ENCODE measurements at regions not wholly inside any gene's neighbourhood (a gene's known extent, or its start where the extent isn't known, plus 50 kb on each side); places are given as distances from the start of the nearest gene placed in this dataset.

DNA sequence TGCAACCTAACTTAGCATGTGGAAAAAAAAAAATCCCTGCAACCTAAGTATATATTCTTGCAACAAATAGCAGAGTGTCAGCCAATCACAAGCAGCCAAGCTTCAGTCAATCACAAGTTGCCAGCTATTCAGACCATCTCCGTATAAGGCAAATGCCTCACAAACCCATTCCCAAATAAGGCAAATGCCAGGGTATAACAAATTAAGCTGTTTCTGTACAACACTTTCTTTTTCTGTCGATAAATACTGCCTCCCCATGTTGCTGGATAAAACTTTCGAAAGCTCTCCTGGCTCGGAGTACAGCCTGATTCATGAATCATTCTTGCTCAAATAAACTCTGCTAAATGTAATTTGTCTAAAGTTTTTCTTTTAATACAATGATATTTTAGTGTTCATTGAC is 460.7 kb upstream of the SMIM31 start:
- Histone ChIP-seq H3K36me3 (ENCODE audit: insufficient read depth in 1 of 2, low read depth in 1 of 2) (no peaks in the 10 kb centered on the region), H3K27ac (no peak overlapping the region), H3K4me3 (no peak overlapping the region), H3K27me3 (ENCODE audit: insufficient read depth in 3 of 3, low read length in 2 of 3) (no peaks in the 10 kb centered on the region), H3K9me3 (no peaks in the 10 kb centered on the region), H3K4me1 (no peaks in the 10 kb centered on the region)
- DNase-seq (no peak), ATAC-seq (no peak)
- TF ChIP-seq, protein P1, sequence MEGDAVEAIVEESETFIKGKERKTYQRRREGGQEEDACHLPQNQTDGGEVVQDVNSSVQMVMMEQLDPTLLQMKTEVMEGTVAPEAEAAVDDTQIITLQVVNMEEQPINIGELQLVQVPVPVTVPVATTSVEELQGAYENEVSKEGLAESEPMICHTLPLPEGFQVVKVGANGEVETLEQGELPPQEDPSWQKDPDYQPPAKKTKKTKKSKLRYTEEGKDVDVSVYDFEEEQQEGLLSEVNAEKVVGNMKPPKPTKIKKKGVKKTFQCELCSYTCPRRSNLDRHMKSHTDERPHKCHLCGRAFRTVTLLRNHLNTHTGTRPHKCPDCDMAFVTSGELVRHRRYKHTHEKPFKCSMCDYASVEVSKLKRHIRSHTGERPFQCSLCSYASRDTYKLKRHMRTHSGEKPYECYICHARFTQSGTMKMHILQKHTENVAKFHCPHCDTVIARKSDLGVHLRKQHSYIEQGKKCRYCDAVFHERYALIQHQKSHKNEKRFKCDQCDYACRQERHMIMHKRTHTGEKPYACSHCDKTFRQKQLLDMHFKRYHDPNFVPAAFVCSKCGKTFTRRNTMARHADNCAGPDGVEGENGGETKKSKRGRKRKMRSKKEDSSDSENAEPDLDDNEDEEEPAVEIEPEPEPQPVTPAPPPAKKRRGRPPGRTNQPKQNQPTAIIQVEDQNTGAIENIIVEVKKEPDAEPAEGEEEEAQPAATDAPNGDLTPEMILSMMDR (IDR thresholded peaks at IDR 0.05), result no peak
- 56 to 74% (median 63%) methylated on average over 4 of the region's 4 CpGs for WGBS, 3 donors
- intact Hi-C loops (cut with DNase I), result no loop called here

DNA sequence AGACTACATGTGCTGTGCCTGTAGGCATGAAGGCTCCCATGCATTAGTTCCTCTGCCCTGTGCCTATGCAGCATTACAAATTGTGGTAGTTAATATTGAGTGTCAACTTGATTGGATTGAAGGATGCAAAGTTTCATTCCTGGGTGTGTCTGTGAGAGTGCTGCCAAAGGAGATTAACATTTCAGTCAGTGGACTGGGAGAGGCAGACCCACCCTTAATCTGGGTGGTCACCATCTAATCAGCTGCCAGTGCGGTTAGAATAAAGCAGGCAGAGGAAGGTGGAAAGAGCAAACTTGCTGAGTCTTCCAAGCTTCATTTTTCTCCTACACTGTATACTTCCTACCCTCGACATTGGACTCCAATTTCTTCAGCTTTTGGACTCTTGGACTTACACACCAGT is 460.2 kb upstream of the SMIM31 start:
- TF ChIP-seq, protein P1 (IDR thresholded peaks at IDR 0.05), result no peak
- intact Hi-C loops (cut with DNase I), result no loop called here
- Histone ChIP-seq H3K4me3 (no peak overlapping the region), H3K9me3 (no peaks in the 10 kb centered on the region), H3K27me3 (ENCODE audit: insufficient read depth in 3 of 3, low read length in 2 of 3) (no peaks in the 10 kb centered on the region), H3K4me1 (no peaks in the 10 kb centered on the region), H3K27ac (no peak overlapping the region), H3K36me3 (ENCODE audit: insufficient read depth in 1 of 2, low read depth in 1 of 2) (no peaks in the 10 kb centered on the region)
- 57 to 71% (median 58%) methylated on average over 2 of the region's 2 CpGs for WGBS, 3 donors
- no peak for ATAC-seq
- DNase-seq, result no peak

DNA sequence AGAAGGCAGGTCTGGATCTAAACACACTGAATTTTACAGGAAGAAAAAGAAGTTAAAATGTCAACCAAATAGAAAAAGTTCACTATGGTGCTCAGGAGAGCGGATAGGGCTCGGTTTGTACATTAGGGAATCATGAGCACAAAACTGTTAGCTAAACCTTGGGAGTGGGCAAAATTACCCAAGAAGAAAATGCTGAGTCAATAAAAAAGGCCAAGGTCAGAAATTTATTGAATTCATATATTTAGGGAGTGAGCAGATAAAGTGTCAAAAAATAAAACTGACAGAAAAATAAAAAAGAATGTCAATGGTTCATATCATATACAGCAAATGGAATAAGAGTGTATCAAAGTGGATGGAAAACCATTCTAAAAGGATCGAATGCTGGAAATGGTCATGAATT is 452.5 kb upstream of the SMIM31 start:
- no peak overlapping the region for H3K27ac ChIP-seq
- no peak for ATAC-seq
- no peaks in the 10 kb centered on the region for H3K36me3 ChIP-seq (ENCODE audit: insufficient read depth in 1 of 2, low read depth in 1 of 2)
- no peaks in the 10 kb centered on the region for H3K4me1 ChIP-seq
- H3K4me3 ChIP-seq, result no peak overlapping the region
- DNase-seq, result no peak
- TF ChIP-seq, protein P1 (IDR thresholded peaks at IDR 0.05), result no peak
- H3K27me3 ChIP-seq (ENCODE audit: insufficient read depth in 3 of 3, low read length in 2 of 3), result no peaks in the 10 kb centered on the region
- intact Hi-C loops (cut with DNase I), result no loop called here
- H3K9me3 ChIP-seq, result no peaks in the 10 kb centered on the region
- WGBS, 3 donors, result 92 to 97% (median 94%) methylated on average over 3 of the region's 3 CpGs

DNA sequence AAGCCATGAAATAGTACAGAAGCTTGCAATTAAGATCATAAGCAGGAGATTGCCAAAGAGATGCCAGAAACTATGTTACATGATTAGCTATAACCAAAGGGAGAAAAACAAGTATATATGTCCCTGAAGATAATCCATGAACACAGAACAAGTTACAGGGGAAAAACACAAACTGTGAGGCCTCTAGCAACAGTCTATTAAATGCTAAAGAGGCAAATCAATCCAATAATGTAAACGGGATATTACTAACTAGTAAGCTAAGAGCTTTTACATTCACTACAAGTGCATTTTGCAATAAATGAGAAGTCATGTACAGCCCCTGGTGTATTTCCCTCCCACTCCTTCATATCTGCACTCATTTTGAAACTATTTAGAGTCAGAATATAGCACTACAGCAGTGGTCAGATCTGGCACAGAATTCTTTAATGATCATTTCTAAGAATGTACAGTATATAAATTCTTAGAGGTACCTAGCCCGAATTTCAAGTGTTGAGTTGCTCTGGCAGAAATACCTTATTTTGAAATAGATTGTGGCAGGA is 449.8 kb upstream of the SMIM31 start:
- 71 to 77% (median 75%) methylated on average over 2 of the region's 2 CpGs for WGBS, 3 donors
- Histone ChIP-seq H3K27me3 (ENCODE audit: insufficient read depth in 3 of 3, low read length in 2 of 3) (no peaks in the 10 kb centered on the region), H3K4me1 (no peaks in the 10 kb centered on the region), H3K9me3 (no peaks in the 10 kb centered on the region), H3K36me3 (ENCODE audit: insufficient read depth in 1 of 2, low read depth in 1 of 2) (no peaks in the 10 kb centered on the region), H3K27ac (no peak overlapping the region), H3K4me3 (no peak overlapping the region)
- DNase-seq, result no peak
- ATAC-seq, result no peak
- intact Hi-C loops (cut with DNase I), result no loop called here
- TF ChIP-seq, protein P1 (IDR thresholded peaks at IDR 0.05), result no peak

DNA sequence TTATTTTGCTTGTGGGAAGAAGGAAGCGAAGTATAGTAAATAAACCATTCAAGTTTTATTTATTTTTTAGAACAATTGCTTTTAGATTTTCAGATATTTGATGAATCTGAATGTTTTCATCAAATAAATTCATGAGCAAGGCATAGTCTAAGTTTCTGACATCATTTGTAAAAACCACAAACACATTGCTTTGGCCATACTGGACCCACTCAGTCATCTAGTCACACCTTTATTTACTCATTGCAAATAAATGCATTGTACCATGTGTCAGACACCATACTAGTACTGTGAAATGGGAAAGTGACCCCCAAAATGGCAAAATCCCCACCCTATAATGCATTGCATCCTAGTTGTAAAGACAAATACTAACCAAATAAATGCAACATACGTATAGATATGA is 449.1 kb upstream of the SMIM31 start:
- TF ChIP-seq, protein P1 (IDR thresholded peaks at IDR 0.05), result no peak
- WGBS, 3 donors, result 89 to 95% (median 91%) methylated on average over 2 of the region's 2 CpGs
- DNase-seq (no peak), ATAC-seq (no peak)
- Histone ChIP-seq H3K36me3 (ENCODE audit: insufficient read depth in 1 of 2, low read depth in 1 of 2) (no peaks in the 10 kb centered on the region), H3K9me3 (no peaks in the 10 kb centered on the region), H3K4me1 (no peaks in the 10 kb centered on the region), H3K27me3 (ENCODE audit: insufficient read depth in 3 of 3, low read length in 2 of 3) (no peaks in the 10 kb centered on the region), H3K27ac (no peak overlapping the region), H3K4me3 (no peak overlapping the region)
- intact Hi-C loops (cut with DNase I), result no loop called here

Measured in psoas muscle (tissue), 7 donors.